ENCODE measurements at regions not wholly inside any gene's neighbourhood (a gene's known extent, or its start where the extent isn't known, plus 50 kb on each side); places are given as distances from the start of the nearest gene placed in this dataset.

GRCh38 chr3:177599326-177599725 is 402.0 kb upstream of the TBL1XR1 start:
- no peak for DNase-seq (ENCODE audit: low read depth in 2 of 2)

GRCh38 chr3:177599837-177600236 is 402.6 kb upstream of the TBL1XR1 start:
- DNase-seq (ENCODE audit: low read depth in 2 of 2), result no peak

GRCh38 chr3:177600411-177600810 is 403.1 kb upstream of the TBL1XR1 start:
- DNase-seq (ENCODE audit: low read depth in 2 of 2), result no peak

- no peak for DNase-seq (ENCODE audit: low read depth in 2 of 2)
Observed at GRCh38 chr3:177601152-177601551, 403.9 kb upstream of the TBL1XR1 start.

GRCh38 chr3:177602601-177603147 is 405.4 kb upstream of the TBL1XR1 start:
- no peak for DNase-seq (ENCODE audit: low read depth in 2 of 2)

- DNase-seq (ENCODE audit: low read depth in 2 of 2), result no peak
Observed at GRCh38 chr3:177603148-177603603, 405.9 kb upstream of the TBL1XR1 start.

- no peak for DNase-seq (ENCODE audit: low read depth in 2 of 2)
Observed at GRCh38 chr3:177604181-177604580, 406.9 kb upstream of the TBL1XR1 start.

- DNase-seq (ENCODE audit: low read depth in 2 of 2), result no peak
Observed at GRCh38 chr3:177606891-177607290, 409.6 kb upstream of the TBL1XR1 start.

- DNase-seq (ENCODE audit: low read depth in 2 of 2), result no peak
Observed at GRCh38 chr3:177607589-177607988, 410.3 kb upstream of the TBL1XR1 start.

- DNase-seq (ENCODE audit: low read depth in 2 of 2), result no peak
Observed at GRCh38 chr3:177608443-177608842, 411.2 kb upstream of the TBL1XR1 start.

- no peak for DNase-seq (ENCODE audit: low read depth in 2 of 2)
Observed at GRCh38 chr3:177609613-177610012, 412.3 kb upstream of the TBL1XR1 start.

- no peak for DNase-seq (ENCODE audit: low read depth in 2 of 2)
Observed at GRCh38 chr3:177610262-177610661, 413.0 kb upstream of the TBL1XR1 start.

- no peak for DNase-seq (ENCODE audit: low read depth in 2 of 2)
Observed at GRCh38 chr3:177610686-177611633, 413.7 kb upstream of the TBL1XR1 start.

- DNase-seq (ENCODE audit: low read depth in 2 of 2), result no peak
Observed at GRCh38 chr3:177611752-177612334, 414.6 kb upstream of the TBL1XR1 start.

GRCh38 chr3:177613901-177614300 is 416.6 kb upstream of the TBL1XR1 start:
- DNase-seq (ENCODE audit: low read depth in 2 of 2), result no peak

- no peak for DNase-seq (ENCODE audit: low read depth in 2 of 2)
Observed at GRCh38 chr3:177615015-177615414, 417.7 kb upstream of the TBL1XR1 start.

- no peak for DNase-seq (ENCODE audit: low read depth in 2 of 2)
Observed at GRCh38 chr3:177618873-177619733, 421.8 kb upstream of the TBL1XR1 start.

- no peak for DNase-seq (ENCODE audit: low read depth in 2 of 2)
Observed at GRCh38 chr3:177620073-177620472, 422.8 kb upstream of the TBL1XR1 start.

GRCh38 chr3:177622520-177622919 is 425.2 kb upstream of the TBL1XR1 start:
- no peak for DNase-seq (ENCODE audit: low read depth in 2 of 2)

GRCh38 chr3:177622982-177623617 is 425.8 kb upstream of the TBL1XR1 start:
- no peak for DNase-seq (ENCODE audit: low read depth in 2 of 2)
